ENCODE measurements at regions not wholly inside any gene's neighbourhood (a gene's known extent, or its start where the extent isn't known, plus 50 kb on each side); places are given as distances from the start of the nearest gene placed in this dataset.
"Not testable (repeated sequence)": the region's sequence is repeated elsewhere in the genome, so short reads cannot be mapped to it uniquely, and the experiment has no call there.

DNA sequence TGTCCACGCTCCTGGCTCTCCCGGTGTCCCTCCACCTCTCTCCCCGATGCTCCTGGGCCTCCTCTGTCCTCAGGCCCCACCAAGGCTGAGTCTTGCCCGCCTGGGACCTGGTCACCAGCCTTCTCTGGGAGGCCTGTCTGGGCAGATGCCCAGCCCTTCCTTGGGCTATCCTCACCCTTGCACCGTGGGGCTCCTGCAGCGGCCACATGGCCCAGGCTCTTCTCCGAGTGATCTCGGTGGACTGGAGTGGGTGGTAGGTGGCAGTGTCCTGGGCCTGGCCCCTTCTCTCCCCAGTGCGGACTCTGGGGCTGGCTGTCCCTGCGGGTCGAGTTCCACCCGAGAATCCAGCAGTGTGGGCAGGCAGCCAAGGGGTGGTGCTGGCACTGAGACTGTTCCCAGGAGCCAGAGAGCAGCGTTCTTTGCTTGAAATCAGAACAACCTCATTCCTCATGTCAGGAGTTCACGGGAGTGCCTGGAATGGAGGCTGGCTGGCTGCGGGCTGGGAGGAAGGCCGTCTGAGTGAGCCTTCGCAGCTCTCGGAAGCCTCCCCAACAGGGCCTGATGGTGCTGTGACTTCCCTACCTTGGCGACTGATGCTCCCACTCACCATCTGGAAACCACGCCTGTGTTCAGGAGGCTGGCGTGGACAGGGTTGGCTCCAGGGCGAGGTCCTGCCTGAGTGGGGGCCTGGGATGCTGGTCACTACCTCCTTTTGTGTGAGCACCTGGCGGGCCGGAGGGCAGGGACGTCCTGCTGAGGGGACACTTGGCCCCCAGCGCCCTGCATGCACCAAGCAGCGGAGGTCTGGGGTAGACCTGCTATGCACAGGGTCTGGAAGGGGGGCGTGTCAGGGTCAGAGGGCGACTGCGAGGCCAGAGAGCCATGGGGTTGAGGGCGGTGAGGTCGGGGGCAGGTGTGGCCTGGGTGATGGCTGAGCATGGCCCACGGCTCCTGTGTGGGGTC lies 113.9 kb downstream of the TMEM121 start:
- not testable (repeated sequence) for DNase-seq

GRCh38 chr14:105641075-105641937 lies 114.9 kb downstream of the TMEM121 start:
- DNase-seq, result no peak

DNA sequence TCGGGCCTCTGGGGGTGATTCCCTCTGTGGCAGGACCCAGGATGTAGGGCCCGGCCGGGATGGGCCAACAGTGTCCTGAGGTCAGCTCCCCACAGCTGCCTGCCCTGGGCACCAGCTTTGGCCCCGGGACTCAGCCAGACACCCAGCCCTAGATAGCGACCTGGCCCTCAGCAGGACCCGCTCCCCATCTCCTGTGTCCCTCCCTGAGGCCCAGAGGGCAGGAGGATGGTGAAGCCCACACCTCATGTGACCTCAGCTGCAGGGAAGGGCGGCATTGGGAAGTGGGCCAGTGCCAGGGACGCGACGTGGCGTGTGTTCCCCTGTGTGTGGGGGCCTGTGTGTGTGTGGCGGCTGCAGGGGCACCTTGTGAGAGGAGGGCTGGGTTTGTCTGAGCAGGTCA lies 115.6 kb downstream of the TMEM121 start:
- DNase-seq, result not testable (repeated sequence)

GRCh38 chr14:105642486-105642885 lies 116.1 kb downstream of the TMEM121 start:
- DNase-seq, result not testable (repeated sequence)

- not testable (repeated sequence) for DNase-seq
Measured at GRCh38 chr14:105643406-105644052, 117.1 kb downstream of the TMEM121 start.

GRCh38 chr14:105644053-105644435 lies 117.7 kb downstream of the TMEM121 start:
- DNase-seq, result not testable (repeated sequence)

GRCh38 chr14:105644457-105644856 lies 118.1 kb downstream of the TMEM121 start:
- DNase-seq, result not testable (repeated sequence)

DNA sequence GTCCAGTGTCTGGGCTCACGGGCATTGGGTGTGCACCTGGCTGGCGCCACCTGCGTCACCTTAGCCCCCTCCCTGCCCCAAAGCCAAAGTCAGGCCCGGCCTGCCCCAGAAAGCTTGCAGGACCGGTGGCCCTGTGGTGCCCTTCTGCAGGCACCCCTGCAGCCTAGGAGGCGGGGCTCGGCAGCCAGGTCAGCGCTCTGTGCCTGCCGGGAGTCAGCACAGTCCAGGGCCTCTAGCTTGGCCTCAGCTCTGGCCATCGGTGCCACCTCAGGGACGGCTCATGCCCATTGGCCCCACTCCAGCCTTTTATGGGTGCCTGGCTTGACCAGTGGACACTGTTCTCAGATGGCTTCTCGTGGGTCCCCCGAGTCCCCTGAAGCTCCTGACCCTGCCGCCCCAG lies 118.5 kb downstream of the TMEM121 start:
- DNase-seq, result not testable (repeated sequence)

DNA sequence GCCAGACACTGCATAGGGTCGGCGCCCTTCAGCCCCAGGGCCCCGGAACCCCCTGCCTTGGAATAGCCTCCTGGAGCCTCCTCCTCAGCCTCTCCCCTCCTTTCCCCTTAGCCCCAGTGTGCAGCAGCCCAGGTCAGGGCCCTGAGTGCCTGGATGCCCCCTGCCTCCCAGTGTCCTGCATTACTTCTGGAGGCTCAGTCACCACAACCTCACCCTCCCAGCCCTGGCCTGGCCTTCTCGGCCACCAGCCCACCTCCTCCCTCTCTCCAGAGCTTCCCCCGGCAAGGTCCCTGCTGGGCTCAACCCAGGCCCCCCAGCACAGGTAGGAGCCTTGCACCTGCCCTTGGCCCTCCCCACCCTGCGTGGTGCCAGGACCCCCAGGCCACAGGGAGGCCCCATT lies 119.0 kb downstream of the TMEM121 start:
- DNase-seq, result not testable (repeated sequence)

- no peak for DNase-seq
Measured at GRCh38 chr14:105646175-105646574, 119.8 kb downstream of the TMEM121 start.

- not testable (repeated sequence) for DNase-seq
Measured at GRCh38 chr14:105646711-105647281, 120.4 kb downstream of the TMEM121 start.

GRCh38 chr14:105647426-105647783 lies 121.0 kb downstream of the TMEM121 start:
- not testable (repeated sequence) for DNase-seq

- no peak for DNase-seq
Measured at GRCh38 chr14:105647784-105648608, 121.6 kb downstream of the TMEM121 start.

- DNase-seq, result not testable (repeated sequence)
Measured at GRCh38 chr14:105648609-105649535, 122.5 kb downstream of the TMEM121 start.

- DNase-seq, result not testable (repeated sequence)
Measured at GRCh38 chr14:105652317-105652716, 125.9 kb downstream of the TMEM121 start.

DNA sequence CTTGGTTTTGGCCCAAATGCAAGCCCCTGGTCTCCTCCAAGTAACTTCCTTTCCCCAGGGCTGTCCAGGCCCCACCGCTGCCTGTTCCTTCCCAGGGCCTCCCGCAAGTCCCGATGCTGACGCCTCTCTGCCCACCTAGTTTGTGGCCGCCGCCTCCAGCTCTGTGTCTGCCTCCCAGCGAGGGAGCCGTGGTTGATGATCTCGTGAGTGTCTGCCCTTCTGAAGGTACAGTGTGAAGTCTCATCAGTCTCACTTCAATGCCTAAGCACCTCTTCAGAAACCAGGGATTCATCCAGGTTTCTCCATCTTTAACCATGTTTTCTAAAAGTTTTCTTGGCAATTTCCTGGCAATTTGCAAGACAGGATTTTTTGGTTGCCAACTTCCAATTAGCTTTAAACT lies 127.5 kb downstream of the TMEM121 start:
- not testable (repeated sequence) for DNase-seq

DNA sequence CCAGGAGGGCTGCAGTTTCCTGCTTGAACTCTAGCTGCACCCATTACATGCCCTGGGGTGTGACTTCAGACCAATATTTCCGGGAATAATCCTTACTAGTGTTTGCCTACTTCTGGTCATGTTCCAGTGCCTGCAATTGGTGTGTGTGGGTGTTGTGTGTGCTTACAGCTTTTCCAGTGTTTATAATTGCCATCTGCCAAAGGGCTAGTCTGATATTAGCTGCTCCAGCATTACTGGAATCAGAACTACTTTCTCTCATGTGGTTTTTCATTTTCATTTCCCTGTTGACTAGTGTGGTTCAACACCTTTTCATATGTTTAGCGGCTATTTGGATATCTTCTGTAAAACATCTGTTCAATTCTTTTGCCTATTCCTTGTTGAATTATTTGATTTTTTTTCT lies 132.9 kb downstream of the TMEM121 start:
- not testable (repeated sequence) for DNase-seq

DNA sequence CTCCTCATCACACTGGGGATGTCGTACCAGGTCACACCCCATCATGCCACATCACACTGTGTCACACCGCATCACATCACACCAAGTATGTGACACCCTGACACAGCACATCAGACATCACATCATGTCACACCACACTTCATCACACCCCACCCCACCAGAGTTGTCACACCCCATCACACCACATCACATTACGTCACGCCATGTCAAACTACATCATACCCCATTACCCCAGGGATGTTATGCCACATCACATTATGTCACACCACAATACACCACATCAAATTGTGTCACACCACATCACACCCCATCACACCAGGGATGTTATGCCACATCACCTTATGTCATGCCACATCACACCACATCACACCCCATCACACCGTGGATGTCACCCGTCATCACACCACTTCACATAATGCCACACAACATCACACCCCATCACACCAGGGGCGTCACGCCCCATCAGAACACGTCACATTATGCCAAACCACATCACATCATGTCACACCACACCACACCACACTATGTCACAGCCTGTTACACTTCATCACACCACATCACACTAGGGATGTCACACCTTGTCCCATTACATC lies 133.6 kb downstream of the TMEM121 start:
- no peak for DNase-seq

DNA sequence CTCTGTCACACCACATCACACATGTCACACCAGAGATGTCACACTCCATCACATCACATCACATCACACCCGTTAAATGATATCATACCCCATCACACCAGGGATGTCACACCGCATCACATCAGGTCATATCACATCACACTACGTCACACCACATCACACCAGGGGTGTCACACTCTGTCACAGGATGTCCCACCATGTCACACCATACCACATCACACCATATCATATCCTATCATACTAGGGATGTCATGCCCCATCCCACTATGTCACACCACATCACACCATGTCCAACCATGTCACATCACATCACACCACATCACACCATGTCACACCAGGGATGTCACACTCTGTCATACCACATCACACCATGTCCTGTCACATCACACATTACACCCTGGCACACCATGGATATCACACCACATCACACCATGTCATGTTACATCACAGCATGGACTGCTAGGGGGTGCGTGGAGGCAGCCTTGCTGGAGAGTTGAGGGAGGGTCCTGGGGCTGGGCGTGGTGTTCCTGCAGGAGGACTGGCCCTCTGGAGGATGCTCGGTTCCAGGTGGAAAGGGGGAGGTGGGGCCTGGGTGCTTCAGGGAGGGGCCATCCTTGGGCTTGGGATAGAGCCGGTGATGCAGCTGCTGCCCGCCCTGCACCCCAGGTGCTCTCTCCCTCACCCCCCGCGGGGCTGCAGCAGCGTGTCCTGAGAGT lies 134.6 kb downstream of the TMEM121 start:
- DNase-seq, result no peak
